HFFc6 (cell line): ENCODE measurements at regions not wholly inside any gene's neighbourhood (a gene's known extent, or its start where the extent isn't known, plus 50 kb on each side); places are given as distances from the start of the nearest gene placed in this dataset.

Source experiments
- DNase-seq: peaks from one replicate; pipeline ENCODE4 v3.0.0-alpha.2; 2018
- H3K27ac Mint-ChIP-seq: 2 replicates; pipeline ENCODE4 v1.8.0; 2020; ENCODE audit warnings: mild to moderate bottlenecking, mixed read lengths
- H3K27me3 Mint-ChIP-seq: 2 replicates; pipeline ENCODE4 v1.8.0; 2021; ENCODE audit warnings: mild to moderate bottlenecking, moderate library complexity, mixed read lengths; ENCODE audit not compliant: insufficient read depth
- H3K36me3 Mint-ChIP-seq: 2 replicates; pipeline ENCODE4 v1.8.0; 2021; ENCODE audit warnings: low read depth, mixed read lengths
- H3K4me1 Mint-ChIP-seq: 2 replicates; pipeline ENCODE4 v1.8.0; 2020; ENCODE audit warnings: low read depth, mixed read lengths
- H3K4me3 Mint-ChIP-seq: 2 replicates; pipeline ENCODE4 v1.8.0; 2020; ENCODE audit warnings: mild to moderate bottlenecking, moderate library complexity, mixed read lengths
- H3K9me3 Mint-ChIP-seq: 2 replicates; pipeline ENCODE4 v1.8.0; 2020; ENCODE audit warnings: mild to moderate bottlenecking, mixed read lengths
- TF ChIP-seq, protein P1 (sequence below): fragments of 200-600 bp; sonication (generic); IDR thresholded peaks from 2 replicates; pipeline ENCODE4 v1.5.0; 2021; ENCODE audit warnings: antibody characterized with exemption, mild to moderate bottlenecking

DNA sequence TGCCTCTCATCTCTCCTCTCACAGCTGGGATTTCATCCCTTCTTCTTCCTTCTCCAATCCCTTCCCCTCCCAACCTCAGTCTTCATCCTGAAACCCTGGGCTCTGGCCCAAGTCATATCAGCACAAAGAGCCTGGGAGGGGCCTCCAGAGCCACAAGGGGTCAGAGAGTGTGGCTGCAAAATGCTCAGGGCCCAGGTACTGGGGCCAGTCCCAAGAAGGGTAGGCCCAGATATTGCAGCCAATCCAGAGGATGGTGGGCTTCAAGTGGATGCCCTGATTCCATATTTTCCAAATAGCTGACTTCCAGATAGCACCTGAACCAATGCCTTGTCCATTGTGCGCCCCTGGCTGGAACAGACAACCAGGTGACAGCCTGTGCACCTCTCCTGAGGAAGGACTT is 193.9 kb downstream of the MED10 start:
- Mint-ChIP-seq H3K9me3 (peaks cover 19% of the 10 kb centered on the region; the same call in 1 of the 2 replicates), H3K36me3 (no peaks in the 10 kb centered on the region), H3K4me3 (no peak overlapping the region), H3K4me1 (no peaks in the 10 kb centered on the region), H3K27me3 (peaks cover 2% of the 10 kb centered on the region; the same call in 1 of the 2 replicates), H3K27ac (no peak overlapping the region)
- TF ChIP-seq, protein P1, sequence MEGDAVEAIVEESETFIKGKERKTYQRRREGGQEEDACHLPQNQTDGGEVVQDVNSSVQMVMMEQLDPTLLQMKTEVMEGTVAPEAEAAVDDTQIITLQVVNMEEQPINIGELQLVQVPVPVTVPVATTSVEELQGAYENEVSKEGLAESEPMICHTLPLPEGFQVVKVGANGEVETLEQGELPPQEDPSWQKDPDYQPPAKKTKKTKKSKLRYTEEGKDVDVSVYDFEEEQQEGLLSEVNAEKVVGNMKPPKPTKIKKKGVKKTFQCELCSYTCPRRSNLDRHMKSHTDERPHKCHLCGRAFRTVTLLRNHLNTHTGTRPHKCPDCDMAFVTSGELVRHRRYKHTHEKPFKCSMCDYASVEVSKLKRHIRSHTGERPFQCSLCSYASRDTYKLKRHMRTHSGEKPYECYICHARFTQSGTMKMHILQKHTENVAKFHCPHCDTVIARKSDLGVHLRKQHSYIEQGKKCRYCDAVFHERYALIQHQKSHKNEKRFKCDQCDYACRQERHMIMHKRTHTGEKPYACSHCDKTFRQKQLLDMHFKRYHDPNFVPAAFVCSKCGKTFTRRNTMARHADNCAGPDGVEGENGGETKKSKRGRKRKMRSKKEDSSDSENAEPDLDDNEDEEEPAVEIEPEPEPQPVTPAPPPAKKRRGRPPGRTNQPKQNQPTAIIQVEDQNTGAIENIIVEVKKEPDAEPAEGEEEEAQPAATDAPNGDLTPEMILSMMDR: no peak
- DNase-seq: no peak

DNA sequence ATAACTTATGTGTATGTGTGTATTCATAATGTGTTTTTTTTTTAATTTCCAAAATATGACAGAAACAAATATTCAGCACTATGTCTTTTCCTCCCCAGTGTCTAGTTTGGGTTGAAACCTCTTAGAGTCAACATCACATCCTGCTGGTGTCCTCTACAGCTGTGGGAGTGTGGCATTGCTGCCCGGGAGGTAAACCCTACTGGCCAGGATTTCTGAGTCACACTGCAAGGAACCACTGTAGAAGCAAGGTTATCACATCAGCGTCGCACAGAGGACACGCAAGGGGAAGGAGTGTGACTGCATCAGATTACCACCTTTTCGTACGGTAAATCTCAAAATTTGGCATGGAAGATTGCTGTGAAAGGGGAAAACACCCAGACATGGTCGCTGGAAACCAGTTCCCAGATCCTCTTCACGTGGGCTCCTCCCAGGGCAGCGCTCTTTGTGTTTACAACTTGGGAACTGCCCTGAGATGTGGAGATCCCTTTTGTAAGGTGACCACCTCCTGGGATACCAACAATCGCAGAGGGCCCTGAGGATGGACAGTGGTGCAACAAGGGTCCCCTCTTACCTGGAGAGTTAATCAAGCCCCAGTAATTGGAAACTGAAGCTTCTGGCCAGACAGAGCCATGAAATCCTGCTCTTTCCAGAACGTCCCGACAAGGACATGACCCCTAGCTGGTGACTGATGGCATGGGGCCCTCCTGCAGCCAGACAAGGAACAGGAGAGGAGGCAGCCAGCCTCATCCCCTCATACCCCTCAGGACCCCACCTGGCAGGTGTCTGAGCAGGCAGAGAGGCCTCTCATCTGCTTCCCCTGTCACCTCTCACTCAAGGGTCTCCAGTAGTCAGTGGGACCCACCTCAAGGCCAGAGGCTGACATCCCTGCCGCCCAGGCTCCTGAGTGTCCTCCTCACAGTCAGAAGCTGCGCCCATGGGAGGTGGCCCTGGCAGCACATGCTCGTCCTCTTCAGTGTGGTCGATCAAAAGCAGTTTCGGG is 194.7 kb downstream of the MED10 start:
- TF ChIP-seq, protein P1: no peak
- Mint-ChIP-seq H3K27ac (no peak overlapping the region), H3K4me1 (no peaks in the 10 kb centered on the region), H3K9me3 (peaks cover 19% of the 10 kb centered on the region; the same call in 1 of the 2 replicates), H3K36me3 (no peaks in the 10 kb centered on the region), H3K27me3 (peaks cover 2% of the 10 kb centered on the region; the same call in 1 of the 2 replicates), H3K4me3 (no peak overlapping the region)
- no peak for DNase-seq

- H3K9me3 Mint-ChIP-seq: peaks cover 17% of the 10 kb centered on the region; the same call in 1 of the 2 replicates
- no peak overlapping the region for H3K4me3 Mint-ChIP-seq
- H3K27ac Mint-ChIP-seq: no peak overlapping the region
- no peaks in the 10 kb centered on the region for H3K36me3 Mint-ChIP-seq
- no peaks in the 10 kb centered on the region for H3K4me1 Mint-ChIP-seq
- H3K27me3 Mint-ChIP-seq: peaks cover 3% of the 10 kb centered on the region; the same call in 1 of the 2 replicates
- DNase-seq: no peak
- TF ChIP-seq, protein P1: no peak
These were observed 196.0 kb downstream of the MED10 start for GRCh38 chr5:6182271-6182815.

GRCh38 chr5:6181871-6182270 is 196.5 kb downstream of the MED10 start:
- Mint-ChIP-seq H3K36me3 (no peaks in the 10 kb centered on the region), H3K4me1 (no peaks in the 10 kb centered on the region), H3K27ac (no peak overlapping the region), H3K4me3 (no peak overlapping the region), H3K9me3 (peaks cover 14% of the 10 kb centered on the region; the same call in 1 of the 2 replicates), H3K27me3 (peaks cover 3% of the 10 kb centered on the region; the same call in 1 of the 2 replicates)
- no peak for DNase-seq
- TF ChIP-seq, protein P1: no peak

- Mint-ChIP-seq H3K4me3 (no peak overlapping the region), H3K9me3 (peaks cover 14% of the 10 kb centered on the region; the same call in 1 of the 2 replicates), H3K27ac (no peak overlapping the region), H3K27me3 (peaks cover 3% of the 10 kb centered on the region; the same call in 1 of the 2 replicates), H3K36me3 (no peaks in the 10 kb centered on the region), H3K4me1 (no peaks in the 10 kb centered on the region)
- no peak for DNase-seq
- TF ChIP-seq, protein P1: no peak
These were observed 197.1 kb downstream of the MED10 start for GRCh38 chr5:6181147-6181729.
